Brain microvascular endothelial cell (primary cell): ENCODE measurements at regions not wholly inside any gene's neighbourhood (a gene's known extent, or its start where the extent isn't known, plus 50 kb on each side); places are given as distances from the start of the nearest gene placed in this dataset.

Experiments used
- DNase-seq: peaks from one replicate; pipeline ENCODE4 v3.0.0-alpha.2; 2020
- H3K27ac ChIP-seq: fragments of 250-450 bp; sonication (Bioruptor Pico); 2 replicates; pipeline ENCODE4 v1.5.1; 2020; ENCODE audit warnings: mild to moderate bottlenecking, moderate library complexity
- H3K27me3 ChIP-seq: fragments of 250-450 bp; sonication (Bioruptor Pico); replicated peaks from 2 replicates; pipeline ENCODE4 v1.5.1; 2020; ENCODE audit warnings: mild to moderate bottlenecking
- H3K36me3 ChIP-seq: fragments of 250-450 bp; sonication (Bioruptor Pico); replicated peaks from 2 replicates; pipeline ENCODE4 v1.5.1; 2020; ENCODE audit warnings: mild to moderate bottlenecking
- H3K4me3 ChIP-seq: 2 replicates; pipeline ENCODE4 v1.5.1; 2011; ENCODE audit warnings: low read depth, mild to moderate bottlenecking, control low read depth, low read length, moderate library complexity
- in situ Hi-C: cut with HindIII; loops from 2 replicates; pipeline ENCODE4 v1.10.0; 2017; ENCODE audit warnings: low sequenced_read_pairs, low pct_ligation_motif_present
- TF ChIP-seq, protein P1 (sequence below): IDR thresholded peaks from 2 replicates; pipeline ENCODE4 v1.5.1; 2011; ENCODE audit warnings: low read depth, mild to moderate bottlenecking, moderate library complexity, low read length, control low read depth, inconsistent platforms; ENCODE audit errors: missing control alignments

DNA sequence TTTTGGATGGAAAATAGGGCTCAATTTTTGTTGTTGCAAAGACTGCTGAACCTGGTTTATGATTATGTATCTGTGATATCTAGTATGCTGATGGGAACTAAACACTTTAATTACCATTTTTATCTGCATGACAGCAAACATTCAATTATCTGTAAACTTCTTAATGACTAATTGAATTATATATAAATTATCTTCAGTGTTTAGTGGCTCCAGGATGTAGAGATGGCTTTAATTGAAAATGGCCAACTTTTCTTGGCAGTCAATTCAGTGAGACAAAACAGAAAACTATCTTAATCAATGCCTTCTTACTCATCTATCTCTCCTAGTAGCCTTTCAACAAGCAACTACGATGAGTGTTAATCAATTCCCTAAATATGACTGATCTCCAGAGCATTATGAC, 591.3 kb downstream of the HACE1 start:
- H3K36me3 ChIP-seq, result no peaks in the 10 kb centered on the region
- H3K4me3 ChIP-seq, result no peak overlapping the region
- TF ChIP-seq, protein P1, sequence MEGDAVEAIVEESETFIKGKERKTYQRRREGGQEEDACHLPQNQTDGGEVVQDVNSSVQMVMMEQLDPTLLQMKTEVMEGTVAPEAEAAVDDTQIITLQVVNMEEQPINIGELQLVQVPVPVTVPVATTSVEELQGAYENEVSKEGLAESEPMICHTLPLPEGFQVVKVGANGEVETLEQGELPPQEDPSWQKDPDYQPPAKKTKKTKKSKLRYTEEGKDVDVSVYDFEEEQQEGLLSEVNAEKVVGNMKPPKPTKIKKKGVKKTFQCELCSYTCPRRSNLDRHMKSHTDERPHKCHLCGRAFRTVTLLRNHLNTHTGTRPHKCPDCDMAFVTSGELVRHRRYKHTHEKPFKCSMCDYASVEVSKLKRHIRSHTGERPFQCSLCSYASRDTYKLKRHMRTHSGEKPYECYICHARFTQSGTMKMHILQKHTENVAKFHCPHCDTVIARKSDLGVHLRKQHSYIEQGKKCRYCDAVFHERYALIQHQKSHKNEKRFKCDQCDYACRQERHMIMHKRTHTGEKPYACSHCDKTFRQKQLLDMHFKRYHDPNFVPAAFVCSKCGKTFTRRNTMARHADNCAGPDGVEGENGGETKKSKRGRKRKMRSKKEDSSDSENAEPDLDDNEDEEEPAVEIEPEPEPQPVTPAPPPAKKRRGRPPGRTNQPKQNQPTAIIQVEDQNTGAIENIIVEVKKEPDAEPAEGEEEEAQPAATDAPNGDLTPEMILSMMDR, result no peak
- no peaks in the 10 kb centered on the region for H3K27me3 ChIP-seq
- no peak overlapping the region for H3K27ac ChIP-seq
- no peak for DNase-seq
- in situ Hi-C loops, result no loop called here

DNA sequence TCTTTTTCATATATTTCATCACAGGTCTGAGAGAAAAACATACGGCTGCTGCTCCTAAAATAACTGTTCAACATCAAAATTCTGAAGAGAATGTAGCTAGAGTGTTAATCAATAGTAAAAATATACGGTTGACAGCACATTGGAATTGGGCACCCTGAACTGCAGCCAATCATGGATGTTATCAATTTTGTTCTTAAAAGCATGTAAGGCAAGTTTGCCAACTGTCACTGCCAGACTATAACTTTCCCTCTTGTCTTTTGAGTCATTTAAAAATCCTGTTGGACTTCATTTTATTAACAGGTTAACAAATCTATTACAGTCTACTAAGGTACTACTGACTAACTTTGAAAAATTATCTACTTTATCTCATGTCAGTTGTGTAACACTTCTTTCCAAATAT, 592.8 kb downstream of the HACE1 start:
- H3K27me3 ChIP-seq, result no peaks in the 10 kb centered on the region
- TF ChIP-seq, protein P1, result no peak
- H3K4me3 ChIP-seq, result no peak overlapping the region
- DNase-seq, result no peak
- H3K27ac ChIP-seq, result no peak overlapping the region
- no peaks in the 10 kb centered on the region for H3K36me3 ChIP-seq
- in situ Hi-C loops, result no loop called here

DNA sequence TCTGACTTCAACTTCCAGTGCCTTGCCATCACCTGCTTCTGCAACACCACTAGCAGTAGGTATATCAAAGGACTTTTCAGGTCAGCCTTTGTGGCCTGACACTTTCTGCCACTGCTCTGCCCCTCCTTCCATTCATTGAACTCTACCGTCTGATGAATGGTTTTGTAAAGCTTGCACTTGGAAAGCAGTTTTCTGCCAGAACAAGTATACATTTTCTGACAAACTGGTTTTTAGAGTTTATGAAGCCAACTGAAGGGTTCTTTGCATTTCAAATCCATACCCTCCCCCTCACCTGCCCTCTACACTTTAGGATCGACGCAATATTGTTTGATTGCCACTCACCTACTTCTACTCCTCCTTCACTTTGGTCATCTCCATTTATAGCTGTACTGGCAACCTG, 603.1 kb downstream of the HACE1 start:
- in situ Hi-C loops, result no loop called here
- TF ChIP-seq, protein P1, result no peak

DNA sequence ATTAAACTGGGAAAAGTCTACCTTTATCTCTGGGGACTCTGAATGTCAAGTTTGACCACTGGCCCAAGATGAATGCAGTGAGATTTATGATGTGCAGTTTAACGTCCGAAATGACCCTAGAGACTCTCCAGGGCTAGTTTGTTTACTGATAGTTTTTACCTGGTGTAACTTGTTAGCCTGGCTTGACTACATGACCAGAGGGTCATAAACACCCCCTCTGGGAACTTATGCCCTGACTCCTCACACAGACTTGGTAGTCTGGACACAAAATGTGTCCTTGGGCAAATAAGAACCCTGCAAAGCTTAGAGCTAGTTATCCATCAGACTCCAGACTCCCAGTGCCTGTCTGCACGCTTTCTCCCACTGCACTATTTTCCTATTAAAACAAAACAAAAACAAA, 606.5 kb downstream of the HACE1 start:
- TF ChIP-seq, protein P1, result no peak
- no peak for DNase-seq
- in situ Hi-C loops, result no loop called here
- H3K27ac ChIP-seq, result no peak overlapping the region
- no peak overlapping the region for H3K4me3 ChIP-seq
- no peaks in the 10 kb centered on the region for H3K36me3 ChIP-seq
- no peaks in the 10 kb centered on the region for H3K27me3 ChIP-seq

More for the DNA sequence above, 603.1 kb downstream of the HACE1 start:
- DNase-seq, result no peak
- no peaks in the 10 kb centered on the region for H3K27me3 ChIP-seq
- no peak overlapping the region for H3K27ac ChIP-seq
- H3K36me3 ChIP-seq, result no peaks in the 10 kb centered on the region
- no peak overlapping the region for H3K4me3 ChIP-seq

DNA sequence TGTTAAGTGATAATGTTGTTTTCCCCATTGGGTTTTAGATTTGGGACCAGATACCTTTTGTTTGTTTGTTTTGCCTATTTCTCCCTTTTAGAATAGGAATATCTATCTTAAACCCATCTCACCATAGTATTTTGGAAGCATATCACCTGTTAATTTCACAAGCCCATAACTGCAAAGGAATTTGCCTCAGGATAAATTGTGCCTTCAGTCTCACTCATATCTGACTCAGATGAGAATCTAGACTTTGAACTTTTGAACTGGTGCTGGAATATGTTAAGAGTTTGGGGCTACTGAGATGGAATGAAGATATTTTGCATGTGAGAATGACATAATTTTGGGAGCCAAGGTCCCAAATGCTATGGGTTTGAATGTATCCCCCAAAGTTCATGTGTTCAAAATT, 607.4 kb downstream of the HACE1 start:
- TF ChIP-seq, protein P1, result no peak
- no peak for DNase-seq

DNA sequence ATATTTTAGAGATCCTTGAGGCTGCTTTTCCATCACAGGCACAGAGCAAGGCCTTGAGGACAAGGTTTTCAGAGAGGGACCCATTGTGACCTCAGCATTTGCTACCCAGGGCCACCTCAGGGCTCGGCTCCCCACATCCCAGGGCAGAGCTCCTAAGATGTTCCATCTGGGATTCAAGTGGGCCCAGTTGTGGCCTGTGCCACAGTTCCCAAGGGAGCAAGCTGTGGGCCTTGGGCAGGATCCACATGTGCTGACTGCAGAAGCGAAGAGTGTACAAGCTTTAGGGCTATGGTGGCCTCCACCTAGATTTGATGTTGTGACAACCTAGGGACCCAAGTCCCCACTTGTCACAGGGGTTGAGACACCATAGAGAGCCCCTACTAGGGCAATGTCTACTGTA, 608.1 kb downstream of the HACE1 start:
- TF ChIP-seq, protein P1, result no peak
- DNase-seq, result no peak
- H3K36me3 ChIP-seq, result no peaks in the 10 kb centered on the region
- H3K4me3 ChIP-seq, result no peak overlapping the region
- H3K27me3 ChIP-seq, result no peaks in the 10 kb centered on the region
- no peak overlapping the region for H3K27ac ChIP-seq
- in situ Hi-C loops, result no loop called here

More for the DNA sequence above, 607.4 kb downstream of the HACE1 start:
- H3K4me3 ChIP-seq, result no peak overlapping the region
- no peak overlapping the region for H3K27ac ChIP-seq
- no peaks in the 10 kb centered on the region for H3K36me3 ChIP-seq
- in situ Hi-C loops, result no loop called here
- H3K27me3 ChIP-seq, result no peaks in the 10 kb centered on the region
